Adrenal gland (tissue), 9 donors: ENCODE measurements at regions not wholly inside any gene's neighbourhood (a gene's known extent, or its start where the extent isn't known, plus 50 kb on each side); places are given as distances from the start of the nearest gene placed in this dataset.

Source experiments
- DNase-seq, 7 donors: peaks; one replicate each; pipeline ENCODE4 v3.0.0-alpha.2; 2019 to 2020
- H3K27ac ChIP-seq, 5 donors: fragments of 200-600 bp; sonication (generic) in 4 of 5; 1 replicate in 3 of 5; 2 replicates in 2 of 5; pipeline versions ENCODE4 v1.5.1 to v1.8.0; 2016 to 2020; ENCODE audit warnings: mild to moderate bottlenecking in 1 of 5
- H3K27me3 ChIP-seq: fragments of 200-600 bp; 2 replicates; pipeline ENCODE4 v1.8.0; 2021
- H3K36me3 ChIP-seq, 2 donors: fragments of 200-600 bp; replicated peaks in 1 of 2; 1 replicate in 1 of 2; 2 replicates in 1 of 2; pipeline versions ENCODE4 v1.5.1 to v1.8.0; 2018 to 2022
- H3K4me1 ChIP-seq, 2 donors: fragments of 200-600 bp; replicated peaks in 1 of 2; 1 replicate in 1 of 2; 2 replicates in 1 of 2; pipeline versions ENCODE4 v1.5.1 to v1.8.0; 2018 to 2021
- H3K4me3 ChIP-seq, 4 donors: fragments of 200-600 bp; sonication (generic) in 3 of 4; one replicate each; pipeline ENCODE4 v1.5.1; 2016 to 2018
- H3K9me3 ChIP-seq, 3 donors: fragments of 200-600 bp; sonication (generic) in 1 of 3; replicated peaks in 1 of 3; 1 replicate in 2 of 3; 2 replicates in 1 of 3; pipeline versions ENCODE4 v1.5.1 to v1.8.0; 2016 to 2021
- POLR2A ChIP-seq, 2 donors: fragments of 450-650 bp; IDR thresholded peaks; one replicate each; pipeline ENCODE4 v1.6.1; 2017; ENCODE audit warnings: antibody characterized with exemption in 2 of 2, mild to moderate bottlenecking in 2 of 2, moderate library complexity in 1 of 2
- WGBS, 4 donors: extraction: QIAGEN DNeasy Blood & Tissue Kit in 2 of 4; methylation state at CpG; one replicate each; pipeline versions ENCODE4 v1.1.5 to v1.1.7; 2013 to 2017; 5-methylcytosine and 5-hydroxymethylcytosine counted together
- intact Hi-C, 2 donors: fragments of 100-400 bp; cut with DNase I; formaldehyde crosslinking; loops; one replicate each; pipeline versions ENCODE4 v1.14.1 to v1.15.0; 2022 to 2023
- TF ChIP-seq, protein P1 (sequence below), 6 experiments: fragments of 450-650 bp in 4 of 6; fragments of 200-600 bp in 2 of 6; sonication (generic) in 1 of 6; IDR thresholded peaks; 1 replicate in 5 of 6; 2 replicates in 1 of 6; pipeline versions ENCODE4 v1.5.1 to v1.8.0; 2016 to 2021; ENCODE audit warnings: antibody characterized with exemption in 6 of 6, mild to moderate bottlenecking in 2 of 6, moderate library complexity in 1 of 6
- donor health status: healthy with polysubstance abuse.
- donor health status: Bipolar disorder and iron deficiency.
- donor health status: DM: yes; HTN: yes; CAD: no.
- donor health status: DM: no; HTN: no; CAD: no.
- donor health status: DM: no; HTN: no; CAD: no.

DNA sequence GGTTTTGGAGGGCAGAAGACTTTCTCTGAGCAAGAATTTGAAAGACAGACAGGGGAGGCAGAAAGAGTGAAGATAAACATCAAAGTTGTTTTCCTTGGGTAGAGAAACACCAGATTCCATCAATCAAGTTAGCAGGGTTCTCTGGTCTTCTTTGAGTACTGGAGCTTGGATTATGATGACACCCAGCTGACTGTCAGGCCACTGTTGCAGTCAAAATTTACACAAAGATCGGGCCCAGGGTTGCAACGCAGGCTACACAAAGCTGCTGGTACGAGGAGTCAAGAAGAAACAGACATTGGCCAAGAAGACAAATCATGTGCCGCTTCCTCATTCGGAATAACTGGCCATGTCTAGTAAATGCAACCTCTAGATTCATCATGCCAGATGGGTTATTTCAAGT lies 396.2 kb upstream of the XYLT1 start:
- Histone ChIP-seq H3K4me1 (no peaks in the 10 kb centered on the region), H3K9me3 (no peaks in the 10 kb centered on the region), H3K27ac (no peak overlapping the region), H3K36me3 (no peaks in the 10 kb centered on the region), H3K4me3 (no peak overlapping the region), H3K27me3 (no peaks in the 10 kb centered on the region)
- no peak for DNase-seq
- TF ChIP-seq, protein P1, sequence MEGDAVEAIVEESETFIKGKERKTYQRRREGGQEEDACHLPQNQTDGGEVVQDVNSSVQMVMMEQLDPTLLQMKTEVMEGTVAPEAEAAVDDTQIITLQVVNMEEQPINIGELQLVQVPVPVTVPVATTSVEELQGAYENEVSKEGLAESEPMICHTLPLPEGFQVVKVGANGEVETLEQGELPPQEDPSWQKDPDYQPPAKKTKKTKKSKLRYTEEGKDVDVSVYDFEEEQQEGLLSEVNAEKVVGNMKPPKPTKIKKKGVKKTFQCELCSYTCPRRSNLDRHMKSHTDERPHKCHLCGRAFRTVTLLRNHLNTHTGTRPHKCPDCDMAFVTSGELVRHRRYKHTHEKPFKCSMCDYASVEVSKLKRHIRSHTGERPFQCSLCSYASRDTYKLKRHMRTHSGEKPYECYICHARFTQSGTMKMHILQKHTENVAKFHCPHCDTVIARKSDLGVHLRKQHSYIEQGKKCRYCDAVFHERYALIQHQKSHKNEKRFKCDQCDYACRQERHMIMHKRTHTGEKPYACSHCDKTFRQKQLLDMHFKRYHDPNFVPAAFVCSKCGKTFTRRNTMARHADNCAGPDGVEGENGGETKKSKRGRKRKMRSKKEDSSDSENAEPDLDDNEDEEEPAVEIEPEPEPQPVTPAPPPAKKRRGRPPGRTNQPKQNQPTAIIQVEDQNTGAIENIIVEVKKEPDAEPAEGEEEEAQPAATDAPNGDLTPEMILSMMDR (IDR thresholded peaks at IDR 0.05) = no peak
- no peak for TF ChIP-seq POLR2A (IDR thresholded peaks at IDR 0.05)
- intact Hi-C loops = no loop called here
- 68 to 84% (median 72%) methylated on average over 4 to 5 of the region's 5 CpGs for WGBS, 4 donors

DNA sequence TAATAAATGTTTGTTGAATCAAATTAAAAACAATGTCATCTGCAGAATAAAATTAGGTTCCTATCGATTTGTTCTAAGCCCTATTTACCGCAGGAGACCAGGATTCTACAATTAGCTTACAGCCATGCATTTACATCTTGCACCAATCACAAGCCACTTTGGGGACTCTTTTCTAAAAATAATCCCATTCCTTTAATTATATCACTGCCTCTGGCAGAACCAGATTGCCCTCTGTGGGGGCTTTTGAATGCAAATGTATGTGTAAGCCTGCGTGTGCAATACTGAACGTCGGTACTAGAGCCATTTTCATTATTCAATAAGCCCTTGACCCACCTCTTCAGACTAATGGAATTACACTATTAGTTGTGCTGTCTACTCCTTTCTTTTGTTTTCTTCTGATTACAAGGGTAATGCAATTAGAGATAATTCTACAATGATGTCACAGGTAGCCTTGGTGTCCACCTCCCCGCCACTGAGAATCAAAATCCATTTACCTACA lies 391.3 kb upstream of the XYLT1 start:
- Histone ChIP-seq H3K9me3 (no peaks in the 10 kb centered on the region), H3K4me1 (no peaks in the 10 kb centered on the region), H3K27ac (no peak overlapping the region), H3K36me3 (no peaks in the 10 kb centered on the region), H3K4me3 (no peak overlapping the region), H3K27me3 (peaks cover 3% of the 10 kb centered on the region)
- 82 to 88% (median 82%) methylated on average over 6 of the region's 6 CpGs for whole genome bisulfite sequencing, 4 donors
- no peak for TF ChIP-seq POLR2A (IDR thresholded peaks at IDR 0.05)
- TF ChIP-seq, protein P1 (IDR thresholded peaks at IDR 0.05) = no peak
- intact Hi-C loops = no loop called here
- no peak for DNase-seq

DNA sequence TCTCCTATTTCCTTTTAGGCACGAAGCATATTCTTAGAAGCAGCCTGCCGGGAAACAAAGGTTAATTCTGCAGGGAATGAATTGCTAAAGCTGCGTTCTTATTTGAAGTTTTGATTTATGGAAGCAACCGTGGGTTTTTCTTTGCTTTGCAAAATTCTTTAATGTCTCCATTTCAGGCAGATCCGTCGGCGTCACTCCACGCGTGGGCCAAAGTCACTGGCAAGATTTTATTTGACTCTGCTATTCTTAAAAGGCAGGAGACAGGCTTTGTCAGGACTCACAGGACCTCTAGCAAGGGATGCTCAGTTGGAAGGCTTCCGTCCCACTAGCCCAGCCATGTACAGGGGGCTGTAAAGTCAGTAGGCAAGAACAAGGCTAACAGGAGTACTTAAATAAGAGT lies 387.3 kb upstream of the XYLT1 start:
- Histone ChIP-seq H3K27me3 (peaks cover 7% of the 10 kb centered on the region), H3K36me3 (no peaks in the 10 kb centered on the region), H3K9me3 (no peaks in the 10 kb centered on the region), H3K4me3 (no peak overlapping the region), H3K4me1 (no peaks in the 10 kb centered on the region), H3K27ac (no peak overlapping the region)
- intact Hi-C loops = no loop called here
- no peak for TF ChIP-seq POLR2A (IDR thresholded peaks at IDR 0.05)
- TF ChIP-seq, protein P1 (IDR thresholded peaks at IDR 0.05) = no peak
- no peak for DNase-seq
- 26 to 43% (median 35%) methylated on average over 10 of the region's 10 CpGs for WGBS, 4 donors

DNA sequence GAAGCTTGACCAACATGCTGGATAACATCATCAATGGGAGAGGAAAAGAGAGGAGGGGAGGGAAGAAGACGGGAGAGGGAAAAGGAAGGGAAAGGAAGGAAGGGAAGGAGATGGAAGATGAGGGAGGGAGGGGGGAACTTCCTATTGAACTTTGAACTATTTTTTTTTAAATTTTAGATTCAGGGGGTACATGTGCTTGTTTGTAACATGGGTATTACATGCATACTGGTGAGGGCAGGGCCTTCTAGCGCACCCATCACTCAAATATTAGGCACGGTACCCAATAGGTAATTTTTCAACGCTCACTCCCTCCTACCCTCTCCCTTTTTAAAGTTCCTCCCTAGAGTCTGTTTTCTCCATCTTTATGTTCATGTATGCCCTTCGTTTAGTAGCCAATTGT lies 383.2 kb upstream of the XYLT1 start:
- H3K4me3 ChIP-seq = no peak overlapping the region
- no peak for TF ChIP-seq POLR2A (IDR thresholded peaks at IDR 0.05)
- TF ChIP-seq, protein P1 (IDR thresholded peaks at IDR 0.05) = no peak
- H3K4me1 ChIP-seq = no peaks in the 10 kb centered on the region
- 80 to 86% (median 82%) methylated on average over 5 of the region's 5 CpGs for WGBS, 4 donors
- no peak overlapping the region for H3K27ac ChIP-seq
- intact Hi-C loops = no loop called here
- H3K36me3 ChIP-seq = no peaks in the 10 kb centered on the region
- peaks cover 7% of the 10 kb centered on the region for H3K27me3 ChIP-seq
- no peak for DNase-seq
- H3K9me3 ChIP-seq = no peaks in the 10 kb centered on the region
